ENCODE measurements at regions not wholly inside any gene's neighbourhood (a gene's known extent, or its start where the extent isn't known, plus 50 kb on each side); places are given as distances from the start of the nearest gene placed in this dataset.
"Not testable (repeated sequence)": the region's sequence is repeated elsewhere in the genome, so short reads cannot be mapped to it uniquely, and the experiment has no call there.

DNA sequence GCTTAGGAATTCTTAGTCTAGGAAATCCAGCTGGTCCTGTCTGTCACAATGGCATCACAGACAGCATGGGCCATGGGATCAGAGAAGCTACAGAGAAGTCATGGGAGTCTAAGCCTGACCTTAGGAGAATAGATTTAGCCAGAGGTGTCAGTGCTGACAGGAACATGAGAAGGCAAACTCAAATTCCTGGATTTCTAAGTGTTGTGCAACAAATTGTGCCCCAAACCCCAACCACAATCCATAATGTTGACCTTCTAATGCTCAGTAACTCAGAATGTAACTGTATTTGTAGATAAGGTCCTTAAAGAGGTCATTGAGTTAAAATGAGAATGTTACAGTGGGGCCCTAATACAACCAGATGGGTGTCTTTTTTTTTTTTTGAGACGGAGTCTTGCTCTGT, 95.9 kb upstream of the RHOBTB1 start:
- TF ChIP-seq, protein P1, sequence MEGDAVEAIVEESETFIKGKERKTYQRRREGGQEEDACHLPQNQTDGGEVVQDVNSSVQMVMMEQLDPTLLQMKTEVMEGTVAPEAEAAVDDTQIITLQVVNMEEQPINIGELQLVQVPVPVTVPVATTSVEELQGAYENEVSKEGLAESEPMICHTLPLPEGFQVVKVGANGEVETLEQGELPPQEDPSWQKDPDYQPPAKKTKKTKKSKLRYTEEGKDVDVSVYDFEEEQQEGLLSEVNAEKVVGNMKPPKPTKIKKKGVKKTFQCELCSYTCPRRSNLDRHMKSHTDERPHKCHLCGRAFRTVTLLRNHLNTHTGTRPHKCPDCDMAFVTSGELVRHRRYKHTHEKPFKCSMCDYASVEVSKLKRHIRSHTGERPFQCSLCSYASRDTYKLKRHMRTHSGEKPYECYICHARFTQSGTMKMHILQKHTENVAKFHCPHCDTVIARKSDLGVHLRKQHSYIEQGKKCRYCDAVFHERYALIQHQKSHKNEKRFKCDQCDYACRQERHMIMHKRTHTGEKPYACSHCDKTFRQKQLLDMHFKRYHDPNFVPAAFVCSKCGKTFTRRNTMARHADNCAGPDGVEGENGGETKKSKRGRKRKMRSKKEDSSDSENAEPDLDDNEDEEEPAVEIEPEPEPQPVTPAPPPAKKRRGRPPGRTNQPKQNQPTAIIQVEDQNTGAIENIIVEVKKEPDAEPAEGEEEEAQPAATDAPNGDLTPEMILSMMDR (conservative IDR thresholded peaks at IDR 0.05): no peak
- TF ChIP-seq ZFX (IDR thresholded peaks at IDR 0.05): no peak
- no peak overlapping the region for H3K27ac ChIP-seq

DNA sequence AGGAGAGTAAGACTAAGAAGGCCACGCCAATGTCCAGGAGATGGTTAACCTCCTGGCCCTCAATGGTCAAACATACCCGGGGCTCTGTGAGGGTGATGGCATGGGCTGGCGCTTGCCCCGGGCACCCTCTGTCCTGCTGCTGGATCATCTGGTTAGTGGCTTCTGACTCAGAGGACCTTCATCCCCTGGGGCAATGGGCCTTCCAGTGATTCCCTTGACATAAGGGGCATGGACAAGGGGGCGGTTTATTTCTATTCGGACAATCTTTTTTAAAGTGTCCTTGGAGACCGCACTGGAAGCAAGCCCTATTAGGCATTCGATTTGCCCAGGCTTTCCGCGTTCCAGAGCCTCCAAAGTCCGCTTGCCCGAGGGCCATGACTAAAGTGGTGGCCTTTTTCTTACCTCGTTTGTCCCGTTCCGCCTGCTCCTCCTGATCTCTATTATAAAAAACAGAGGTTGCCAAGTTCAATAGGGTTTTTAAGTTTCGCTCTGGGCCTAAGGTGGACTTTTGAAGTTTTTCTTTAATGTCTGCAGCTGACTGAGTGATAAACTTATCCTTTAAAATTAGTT, 93.4 kb upstream of the RHOBTB1 start:
- H3K27ac ChIP-seq: not testable (repeated sequence)

DNA sequence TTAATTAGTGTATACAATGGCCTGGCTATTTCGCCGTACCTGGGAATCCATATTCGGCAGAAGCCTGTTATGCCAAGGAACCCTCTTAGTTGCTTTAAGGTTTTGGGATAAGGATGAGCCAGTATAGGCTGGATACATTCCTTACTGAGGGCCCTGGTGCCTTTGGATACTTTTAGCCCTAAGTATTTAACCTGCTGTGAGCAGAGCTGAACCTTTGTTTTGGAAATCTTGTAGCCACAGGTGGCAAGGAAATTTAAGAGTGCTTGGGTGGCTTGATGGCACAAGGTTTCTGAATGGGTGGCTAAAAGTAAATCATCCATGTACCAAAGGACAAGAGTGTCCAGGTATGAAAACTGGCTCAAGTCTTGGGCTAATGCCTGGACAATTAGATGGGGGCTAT, 92.2 kb upstream of the RHOBTB1 start:
- not testable (repeated sequence) for H3K27ac ChIP-seq

DNA sequence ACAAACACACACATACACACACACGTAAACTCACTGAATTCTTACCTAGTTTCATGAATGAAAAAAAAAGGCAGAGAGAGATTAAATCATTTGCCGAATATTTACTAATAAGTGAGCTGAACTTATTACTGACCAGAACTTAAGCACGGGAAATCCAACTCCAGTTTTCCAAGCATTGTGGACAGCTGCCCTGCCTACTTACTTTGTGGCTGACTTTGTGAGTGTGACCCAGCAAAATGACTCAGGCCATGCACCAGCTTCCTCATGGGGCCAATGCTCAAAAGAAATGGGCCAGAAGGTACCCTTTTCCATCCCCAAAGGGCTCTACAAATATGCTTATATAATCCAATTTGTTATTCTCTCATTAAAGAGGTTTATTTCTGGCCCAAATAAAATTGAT, 87.4 kb upstream of the RHOBTB1 start:
- no peak overlapping the region for H3K27ac ChIP-seq
- TF ChIP-seq ZFX (IDR thresholded peaks at IDR 0.05): no peak
- TF ChIP-seq, protein P1 (conservative IDR thresholded peaks at IDR 0.05): no peak

DNA sequence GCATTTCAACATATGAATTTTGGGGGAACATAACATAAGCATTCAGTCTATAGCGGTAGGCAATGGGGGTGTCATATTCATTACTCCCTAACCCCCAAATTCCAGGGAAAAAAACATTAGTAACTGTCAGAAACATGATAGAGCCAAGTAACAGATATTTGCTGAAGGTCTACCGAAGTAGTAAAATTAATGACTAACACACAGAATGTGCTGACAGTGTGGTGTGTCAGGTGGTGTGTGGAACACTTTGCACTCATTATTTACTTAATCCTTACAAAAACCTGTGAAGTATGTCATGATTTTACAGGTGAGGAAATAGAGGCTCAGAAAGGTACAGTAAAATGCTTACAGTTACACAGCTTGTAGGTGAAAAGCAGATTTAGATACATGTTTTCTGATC, 85.4 kb upstream of the RHOBTB1 start:
- TF ChIP-seq, protein P1 (conservative IDR thresholded peaks at IDR 0.05): no peak
- no peak for TF ChIP-seq ZFX (IDR thresholded peaks at IDR 0.05)

DNA sequence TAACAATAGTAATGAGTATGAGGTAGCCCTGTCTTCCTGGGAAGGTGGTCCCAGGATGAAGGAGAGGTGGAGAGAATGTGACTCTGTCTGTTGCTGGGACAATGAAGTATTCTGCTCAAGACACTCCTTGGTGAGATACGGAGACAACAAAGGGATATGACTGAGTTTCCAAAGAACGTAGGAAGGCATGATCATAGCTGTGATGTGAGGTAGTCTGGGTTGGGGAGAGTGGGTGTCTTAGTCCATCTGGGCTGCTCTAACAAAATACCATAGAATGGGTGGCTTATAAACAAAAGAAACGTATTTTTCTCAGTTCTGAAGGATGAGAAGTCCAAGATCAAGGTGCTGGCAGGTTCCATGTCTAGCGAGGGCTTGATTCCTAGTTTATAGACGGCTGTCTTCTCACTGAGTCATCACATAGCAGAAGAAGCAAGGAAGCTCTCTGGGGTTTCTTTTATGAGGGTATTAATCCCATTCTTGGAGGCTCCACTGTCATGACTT, 84.9 kb upstream of the RHOBTB1 start:
- no peak overlapping the region for H3K27ac ChIP-seq
- TF ChIP-seq ZFX (IDR thresholded peaks at IDR 0.05): no peak
- TF ChIP-seq, protein P1 (conservative IDR thresholded peaks at IDR 0.05): no peak

More for the DNA sequence above, 85.4 kb upstream of the RHOBTB1 start:
- no peak overlapping the region for H3K27ac ChIP-seq

DNA sequence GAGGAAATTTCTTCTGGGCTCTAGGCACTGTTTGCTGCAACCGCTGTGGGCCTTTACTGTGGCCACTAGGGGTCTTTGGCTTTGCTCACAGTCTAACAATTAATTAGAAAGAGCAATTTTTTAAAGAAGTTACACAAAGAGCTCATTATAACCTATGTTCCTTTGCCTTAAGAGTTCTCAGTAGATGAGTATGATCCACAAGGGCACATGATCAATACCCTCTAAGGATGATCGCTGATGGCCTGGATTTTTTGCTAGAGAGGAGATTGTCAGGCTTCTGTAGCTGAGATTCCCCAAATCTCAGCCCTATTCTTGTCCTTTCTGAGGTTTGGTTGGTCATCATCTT, 80.8 kb upstream of the RHOBTB1 start:
- TF ChIP-seq ZFX (IDR thresholded peaks at IDR 0.05): no peak
- TF ChIP-seq, protein P1 (conservative IDR thresholded peaks at IDR 0.05): peak; percentile 84
- no peak overlapping the region for H3K27ac ChIP-seq

DNA sequence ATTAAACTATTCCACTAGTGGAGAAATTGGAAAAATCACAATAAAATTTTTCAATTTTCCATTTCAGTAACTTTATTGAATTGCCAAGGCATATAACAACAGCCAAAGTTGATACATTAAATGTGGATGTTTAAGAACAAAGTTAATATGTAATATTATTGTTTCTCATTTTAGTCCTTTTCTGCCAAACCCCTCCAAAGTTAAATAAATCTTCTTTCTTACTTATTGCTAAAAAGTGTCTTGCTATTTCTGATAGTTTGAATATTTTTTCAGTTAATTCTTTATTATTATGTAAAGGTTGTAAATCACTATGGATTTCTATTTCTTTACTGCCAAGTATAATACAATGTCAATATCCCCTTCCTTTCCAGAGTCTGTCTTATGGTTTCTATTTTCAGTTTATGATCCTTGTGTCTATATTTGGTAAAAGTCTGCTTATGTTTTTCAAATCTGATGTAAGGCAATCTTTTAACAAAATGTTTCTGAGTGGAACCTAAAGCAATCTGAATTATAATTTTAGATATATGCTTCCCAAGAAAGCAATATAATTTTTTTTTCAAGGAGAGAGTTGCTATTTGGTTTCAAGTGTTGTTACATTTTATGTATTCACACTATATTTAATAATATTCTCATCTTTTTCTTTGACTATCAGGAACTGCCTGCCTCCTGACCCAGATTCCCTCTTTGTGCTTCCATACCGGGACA, 80.3 kb upstream of the RHOBTB1 start:
- TF ChIP-seq, protein P1 (conservative IDR thresholded peaks at IDR 0.05): no peak
- no peak for TF ChIP-seq ZFX (IDR thresholded peaks at IDR 0.05)
- H3K27ac ChIP-seq: no peak overlapping the region
